Fibroblast of lung (primary cell): ENCODE measurements at regions not wholly inside any gene's neighbourhood (a gene's known extent, or its start where the extent isn't known, plus 50 kb on each side); places are given as distances from the start of the nearest gene placed in this dataset.

Source experiments
- DNase-seq, 2 donors: peaks; one replicate each; pipeline versions ENCODE4 v3.0.0 to v3.0.0-alpha.2; 2010; ENCODE audit warnings: low read depth in 2 of 2
- H2AFZ ChIP-seq: 2 replicates; pipeline ENCODE4 v1.5.1; 2012; ENCODE audit warnings: low read length, control low read depth, inconsistent platforms
- H3K27ac ChIP-seq: 2 replicates; pipeline ENCODE4 v1.5.1; 2011; ENCODE audit warnings: low read length, control low read depth; ENCODE audit not compliant: insufficient read depth
- H3K27me3 ChIP-seq: 2 replicates; pipeline ENCODE4 v1.5.1; 2011; ENCODE audit warnings: mild to moderate bottlenecking, low read length; ENCODE audit not compliant: control insufficient read depth, insufficient read depth
- H3K36me3 ChIP-seq: 2 replicates; pipeline ENCODE4 v1.5.1; 2011; ENCODE audit warnings: low read length; ENCODE audit not compliant: control insufficient read depth, insufficient read depth
- H3K4me1 ChIP-seq: 2 replicates; pipeline ENCODE4 v1.5.1; 2011; ENCODE audit warnings: low read length; ENCODE audit not compliant: control insufficient read depth, insufficient read depth; ENCODE audit errors: extremely low read depth
- H3K4me2 ChIP-seq: 2 replicates; pipeline ENCODE4 v1.5.1; 2011; ENCODE audit warnings: low read length, control low read depth; ENCODE audit not compliant: insufficient read depth; ENCODE audit errors: extremely low read depth
- H3K4me3 ChIP-seq, 4 experiments: fragments of 200-600 bp in 1 of 4; sonication (generic) in 1 of 4; replicated peaks in 1 of 4; 2 replicates each; pipeline ENCODE4 v1.5.1; 2011 to 2016; ENCODE audit warnings: low read length in 4 of 4, low read depth in 3 of 4, mild to moderate bottlenecking in 3 of 4, control low read depth in 2 of 4, inconsistent platforms in 1 of 4, mixed read lengths in 1 of 4; ENCODE audit not compliant: insufficient read depth in 1 of 4; ENCODE audit errors: control extremely low read depth in 1 of 4
- H3K79me2 ChIP-seq: 2 replicates; pipeline ENCODE4 v1.5.1; 2012; ENCODE audit warnings: mild to moderate bottlenecking, low read length, inconsistent platforms; ENCODE audit not compliant: control insufficient read depth, insufficient read depth
- H3K9ac ChIP-seq: 2 replicates; pipeline ENCODE4 v1.5.1; 2011; ENCODE audit warnings: mild to moderate bottlenecking, low read length, control low read depth; ENCODE audit not compliant: insufficient read depth
- H3K9me3 ChIP-seq: 2 replicates; pipeline ENCODE4 v1.5.1; 2012; ENCODE audit warnings: low read depth, low read length; ENCODE audit not compliant: control insufficient read depth, insufficient read depth
- H4K20me1 ChIP-seq: 2 replicates; pipeline ENCODE4 v1.5.1; 2011; ENCODE audit warnings: low read length; ENCODE audit not compliant: control insufficient read depth, insufficient read depth; ENCODE audit errors: extremely low read depth
- EZH2 ChIP-seq: IDR thresholded peaks from 2 replicates; pipeline ENCODE4 v1.5.1; 2012; ENCODE audit warnings: low read length, control low read depth, mild to moderate bottlenecking; ENCODE audit errors: missing control alignments
- TF ChIP-seq, protein P1 (sequence below), 2 donors: IDR thresholded peaks in 1 of 2; conservative IDR thresholded peaks in 1 of 2; 1 replicate in 1 of 2; 2 replicates in 1 of 2; pipeline ENCODE4 v1.5.1; 2011 to 2012; ENCODE audit warnings: low read length in 2 of 2, control low read depth in 1 of 2, inconsistent platforms in 1 of 2, low read depth in 1 of 2, mild to moderate bottlenecking in 1 of 2

DNA sequence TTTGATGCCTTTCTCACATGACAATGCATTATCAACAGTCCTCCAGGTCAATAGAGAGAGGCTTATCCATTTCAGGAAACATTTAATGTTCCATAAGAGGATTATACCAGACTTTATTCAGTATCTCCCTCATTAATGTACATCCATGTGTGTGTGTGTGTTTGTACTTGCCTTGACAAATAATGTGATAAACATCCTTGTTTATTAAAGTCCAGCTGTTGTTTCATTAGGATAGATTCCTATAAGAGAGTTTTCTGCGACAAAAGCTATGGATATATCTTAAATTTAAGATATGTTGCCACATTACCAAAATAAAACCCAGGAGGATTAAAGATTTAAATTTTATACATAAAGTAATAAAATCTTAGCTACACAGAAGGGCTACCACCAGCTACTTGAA, 492.6 kb downstream of the TOX3 start:
- no peaks in the 10 kb centered on the region for H3K79me2 ChIP-seq
- no peak for TF ChIP-seq EZH2
- TF ChIP-seq, protein P1, sequence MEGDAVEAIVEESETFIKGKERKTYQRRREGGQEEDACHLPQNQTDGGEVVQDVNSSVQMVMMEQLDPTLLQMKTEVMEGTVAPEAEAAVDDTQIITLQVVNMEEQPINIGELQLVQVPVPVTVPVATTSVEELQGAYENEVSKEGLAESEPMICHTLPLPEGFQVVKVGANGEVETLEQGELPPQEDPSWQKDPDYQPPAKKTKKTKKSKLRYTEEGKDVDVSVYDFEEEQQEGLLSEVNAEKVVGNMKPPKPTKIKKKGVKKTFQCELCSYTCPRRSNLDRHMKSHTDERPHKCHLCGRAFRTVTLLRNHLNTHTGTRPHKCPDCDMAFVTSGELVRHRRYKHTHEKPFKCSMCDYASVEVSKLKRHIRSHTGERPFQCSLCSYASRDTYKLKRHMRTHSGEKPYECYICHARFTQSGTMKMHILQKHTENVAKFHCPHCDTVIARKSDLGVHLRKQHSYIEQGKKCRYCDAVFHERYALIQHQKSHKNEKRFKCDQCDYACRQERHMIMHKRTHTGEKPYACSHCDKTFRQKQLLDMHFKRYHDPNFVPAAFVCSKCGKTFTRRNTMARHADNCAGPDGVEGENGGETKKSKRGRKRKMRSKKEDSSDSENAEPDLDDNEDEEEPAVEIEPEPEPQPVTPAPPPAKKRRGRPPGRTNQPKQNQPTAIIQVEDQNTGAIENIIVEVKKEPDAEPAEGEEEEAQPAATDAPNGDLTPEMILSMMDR (conservative IDR thresholded peaks at IDR 0.05 in 1 of 2, IDR thresholded peaks at IDR 0.05 in 1 of 2; ENCODE audit: low read depth in 1 of 2, low read length in 2 of 2), result no peak
- no peaks in the 10 kb centered on the region for H3K27me3 ChIP-seq
- no peak overlapping the region for H2AFZ ChIP-seq
- no peak for DNase-seq
- H3K27ac ChIP-seq, result no peak overlapping the region
- no peaks in the 10 kb centered on the region for H4K20me1 ChIP-seq
- H3K4me1 ChIP-seq, result no peaks in the 10 kb centered on the region
- H3K9ac ChIP-seq, result no peak overlapping the region
- no peak overlapping the region for H3K4me3 ChIP-seq
- no peaks in the 10 kb centered on the region for H3K9me3 ChIP-seq
- no peak overlapping the region for H3K4me2 ChIP-seq
- H3K36me3 ChIP-seq, result no peaks in the 10 kb centered on the region

DNA sequence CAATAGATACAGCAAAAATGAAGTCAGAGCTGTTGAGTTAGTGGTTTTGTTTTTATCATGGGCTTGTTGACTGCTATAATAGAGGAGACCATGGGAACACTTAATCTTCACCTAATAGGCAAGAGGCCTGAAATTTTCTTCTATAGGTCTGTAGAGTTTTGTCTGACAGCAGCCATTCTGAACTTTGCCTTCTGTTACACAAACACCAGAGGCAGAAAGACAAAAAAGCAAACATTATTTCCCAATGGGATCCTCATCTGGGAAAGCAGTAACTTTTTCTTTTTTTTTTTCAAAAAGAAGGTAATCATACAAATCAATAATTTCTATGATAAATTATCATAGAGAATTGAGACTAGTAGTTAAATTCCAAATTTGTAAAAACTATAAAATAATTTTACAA, 494.1 kb downstream of the TOX3 start:
- Histone ChIP-seq H3K4me2 (no peak overlapping the region), H3K36me3 (no peaks in the 10 kb centered on the region), H3K4me3 (no peak overlapping the region), H3K4me1 (no peaks in the 10 kb centered on the region), H3K79me2 (no peaks in the 10 kb centered on the region), H2AFZ (no peak overlapping the region), H3K9me3 (no peaks in the 10 kb centered on the region), H3K27ac (no peak overlapping the region), H3K9ac (no peak overlapping the region), H4K20me1 (no peaks in the 10 kb centered on the region), H3K27me3 (no peaks in the 10 kb centered on the region)
- no peak for TF ChIP-seq EZH2
- TF ChIP-seq, protein P1 (conservative IDR thresholded peaks at IDR 0.05 in 1 of 2, IDR thresholded peaks at IDR 0.05 in 1 of 2; ENCODE audit: low read depth in 1 of 2, low read length in 2 of 2), result no peak
- no peak for DNase-seq

DNA sequence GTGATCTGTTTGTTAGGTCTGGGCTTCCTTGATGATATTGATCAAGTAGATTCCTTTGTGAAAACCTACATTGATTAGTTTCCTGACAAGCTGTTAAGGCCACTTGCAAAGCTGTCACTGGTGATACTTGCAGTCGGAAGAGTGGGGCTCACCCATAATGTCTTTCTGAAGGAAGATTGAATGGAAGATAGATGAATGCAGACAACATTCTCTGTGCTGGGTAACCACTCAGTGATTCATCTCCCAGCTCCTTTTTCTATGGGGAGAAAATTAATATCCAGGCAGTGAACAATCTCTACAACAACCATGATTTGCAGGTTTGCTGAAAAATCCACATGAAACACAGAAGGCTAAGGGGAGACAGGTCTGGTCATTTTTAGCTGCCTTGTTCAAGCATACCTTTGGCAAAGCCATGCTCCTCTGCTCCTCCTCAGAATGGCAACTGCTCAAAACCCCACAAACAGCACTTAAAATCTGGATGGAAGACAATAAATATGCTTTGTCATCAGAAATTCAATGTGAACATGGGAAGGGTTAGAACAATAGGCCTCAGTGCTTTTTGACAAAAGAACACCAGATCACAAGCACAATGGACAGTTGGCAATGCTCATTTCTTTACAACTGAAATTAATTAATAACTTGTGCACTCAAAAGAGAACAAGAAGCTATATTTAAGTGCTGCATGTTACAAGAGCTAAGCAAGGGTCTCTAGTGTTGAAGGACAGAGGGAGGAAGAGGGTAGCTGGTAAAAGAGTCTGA, 495.4 kb downstream of the TOX3 start:
- no peaks in the 10 kb centered on the region for H3K79me2 ChIP-seq
- TF ChIP-seq, protein P1 (conservative IDR thresholded peaks at IDR 0.05 in 1 of 2, IDR thresholded peaks at IDR 0.05 in 1 of 2; ENCODE audit: low read depth in 1 of 2, low read length in 2 of 2), result no peak
- no peak for TF ChIP-seq EZH2
- no peaks in the 10 kb centered on the region for H4K20me1 ChIP-seq

More for the DNA sequence above, 495.4 kb downstream of the TOX3 start:
- Histone ChIP-seq H3K27me3 (no peaks in the 10 kb centered on the region), H3K27ac (no peak overlapping the region), H3K4me2 (no peak overlapping the region), H3K4me1 (no peaks in the 10 kb centered on the region), H3K9ac (no peak overlapping the region), H2AFZ (no peak overlapping the region), H3K36me3 (no peaks in the 10 kb centered on the region), H3K4me3 (no peak overlapping the region), H3K9me3 (no peaks in the 10 kb centered on the region)
- no peak for DNase-seq
